HG03196 (cell line): ENCODE measurements at regions not wholly inside any gene's neighbourhood (a gene's known extent, or its start where the extent isn't known, plus 50 kb on each side); places are given as distances from the start of the nearest gene placed in this dataset.

Experiments
- ATAC-seq: cut with Tn5 transposase; IDR thresholded peaks from one replicate; pipeline ENCODE4 v1.9.1; 2021; ENCODE audit not compliant: unreplicated experiment

DNA sequence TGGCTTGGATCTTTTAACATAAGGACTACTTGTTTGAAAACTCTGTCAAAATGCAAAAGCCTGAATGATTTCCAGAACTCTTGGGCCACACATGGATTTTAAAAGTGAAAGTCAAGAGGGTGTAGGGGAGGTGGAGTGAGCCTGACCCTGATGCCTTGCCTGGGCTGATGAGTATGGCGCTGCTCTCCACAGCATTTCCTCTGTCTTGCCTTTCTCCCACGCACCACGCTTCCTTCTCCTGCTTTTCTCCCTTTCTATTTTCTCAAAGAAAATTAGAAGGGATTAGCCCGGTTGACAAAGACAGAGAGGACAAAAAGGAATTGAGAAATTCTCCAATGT lies 207.0 kb upstream of the CCDC68 start:
- ATAC-seq: no peak

DNA sequence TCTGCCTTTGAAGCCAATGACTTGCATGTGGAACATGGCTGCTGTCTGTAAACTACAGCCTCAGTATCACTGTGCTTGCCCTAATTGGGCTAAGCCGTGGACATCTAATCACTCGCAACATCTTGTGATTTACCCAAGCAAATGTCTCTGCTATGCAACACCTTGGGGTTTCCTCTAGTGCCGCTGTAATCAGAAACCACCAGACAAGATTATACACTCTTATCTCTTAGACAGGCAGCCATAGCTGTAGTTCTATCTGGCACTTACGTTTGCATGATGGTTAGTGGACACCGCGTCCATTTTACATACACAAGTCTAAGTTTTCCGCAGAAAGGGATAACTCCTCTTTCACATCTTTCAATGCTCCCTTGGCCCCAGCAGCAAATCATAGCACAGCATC lies 204.3 kb upstream of the CCDC68 start:
- ATAC-seq: no peak

GRCh38 chr18:55161916-55162315 lies 202.7 kb upstream of the CCDC68 start:
- no peak for ATAC-seq

DNA sequence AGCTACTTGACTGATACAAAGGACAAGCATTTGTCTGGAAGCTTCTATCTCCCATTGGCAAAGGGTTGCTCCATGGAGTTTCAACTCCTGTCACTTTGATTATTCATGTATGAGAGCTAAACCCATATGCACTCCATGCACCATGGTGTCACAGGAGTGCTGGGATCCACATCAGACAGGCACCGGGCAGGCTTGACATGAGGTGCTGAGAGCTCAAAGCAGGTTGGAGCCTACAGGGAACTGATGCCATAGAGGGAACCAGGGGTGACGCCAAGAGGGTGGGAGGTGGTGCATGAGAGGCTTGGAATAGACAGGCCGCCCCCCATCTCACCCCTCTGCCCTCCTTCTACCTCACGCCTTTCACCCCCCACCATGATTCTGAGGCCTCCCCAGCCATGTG lies 199.8 kb upstream of the CCDC68 start:
- no peak for ATAC-seq

DNA sequence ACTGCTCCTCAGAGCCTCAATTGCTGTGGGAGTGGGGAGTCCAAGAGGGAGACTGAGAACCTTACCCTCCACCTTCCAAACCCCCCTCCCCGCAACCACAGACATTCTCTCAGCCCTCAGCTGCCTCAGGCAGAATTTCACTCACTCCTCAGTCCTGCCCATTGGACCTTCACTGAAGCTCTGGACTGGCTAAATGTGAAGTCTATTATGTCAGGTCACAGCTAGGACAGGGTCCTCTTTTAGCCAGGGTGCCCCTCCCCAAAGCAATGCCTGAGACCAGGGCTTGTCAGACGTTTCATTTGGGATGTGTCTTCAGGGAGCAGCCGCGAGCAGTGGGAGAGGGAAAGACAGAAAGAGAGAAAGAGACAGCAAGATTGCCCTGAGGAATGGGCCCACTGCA lies 199.3 kb upstream of the CCDC68 start:
- no peak for ATAC-seq

DNA sequence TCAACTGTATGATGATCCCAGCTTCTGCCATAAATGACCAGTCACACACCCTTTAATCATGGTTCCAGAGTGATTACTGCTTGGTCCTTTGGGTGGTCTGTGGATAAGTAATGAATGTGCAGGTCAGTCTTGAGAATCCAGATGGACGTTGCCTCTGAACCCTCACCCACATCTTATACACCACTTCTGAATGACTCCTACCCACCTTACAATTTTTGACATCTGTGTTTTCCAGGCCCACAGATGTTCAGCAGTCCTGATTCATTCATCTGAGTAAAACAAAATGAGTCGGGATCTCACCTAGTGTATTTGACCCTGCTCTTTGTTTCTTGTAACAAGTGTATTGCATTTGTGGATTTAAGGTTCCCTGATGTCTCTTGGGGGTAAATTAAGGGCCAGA lies 194.1 kb upstream of the CCDC68 start:
- no peak for ATAC-seq

- no peak for ATAC-seq
These were observed 193.5 kb upstream of the CCDC68 start for GRCh38 chr18:55152801-55153200.

- no peak for ATAC-seq
These were observed 190.7 kb upstream of the CCDC68 start for GRCh38 chr18:55149994-55150393.

DNA sequence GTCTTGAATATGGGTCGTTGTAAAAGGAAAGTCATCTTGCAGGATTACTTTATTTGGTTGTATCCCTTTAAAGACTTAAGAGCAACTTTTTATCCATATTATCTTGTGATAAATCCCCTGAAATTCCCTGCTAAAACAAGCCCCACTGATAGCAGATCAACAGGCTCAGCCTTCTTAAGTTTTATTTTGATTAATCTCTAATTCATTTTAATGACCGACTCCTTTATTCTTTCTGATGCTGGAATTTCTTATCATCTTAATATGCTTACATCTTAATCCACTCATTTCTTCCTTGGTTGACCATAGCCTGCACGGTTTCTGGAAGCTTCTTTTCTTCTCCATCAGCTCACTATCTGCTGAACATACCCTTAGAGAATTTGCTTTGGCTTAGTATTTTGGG lies 188.5 kb upstream of the CCDC68 start:
- ATAC-seq: no peak

- no peak for ATAC-seq
These were observed 185.1 kb upstream of the CCDC68 start for GRCh38 chr18:55144193-55144930.

- ATAC-seq: no peak
These were observed 183.1 kb upstream of the CCDC68 start for GRCh38 chr18:55142410-55142809.

GRCh38 chr18:55141318-55141717 lies 182.1 kb upstream of the CCDC68 start:
- ATAC-seq: no peak

DNA sequence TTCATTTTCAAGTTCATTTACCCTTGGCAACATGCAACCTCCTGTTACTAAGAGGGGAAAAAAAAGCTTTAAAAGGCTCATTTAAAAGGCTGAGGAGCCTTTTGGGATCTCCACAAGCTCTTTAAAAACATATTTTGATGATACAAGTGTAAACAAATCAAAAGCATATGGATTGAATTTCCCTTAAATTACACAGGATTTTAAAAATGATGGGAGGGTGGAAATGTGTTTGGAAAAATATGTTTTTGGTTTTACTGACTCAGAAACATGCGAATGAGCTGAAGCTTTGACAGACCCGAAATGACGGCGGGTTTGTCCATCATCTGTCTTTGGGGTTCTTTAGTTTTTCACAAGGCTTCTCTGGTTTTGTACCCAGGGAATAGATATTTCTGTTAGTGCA lies 180.6 kb upstream of the CCDC68 start:
- ATAC-seq: no peak

DNA sequence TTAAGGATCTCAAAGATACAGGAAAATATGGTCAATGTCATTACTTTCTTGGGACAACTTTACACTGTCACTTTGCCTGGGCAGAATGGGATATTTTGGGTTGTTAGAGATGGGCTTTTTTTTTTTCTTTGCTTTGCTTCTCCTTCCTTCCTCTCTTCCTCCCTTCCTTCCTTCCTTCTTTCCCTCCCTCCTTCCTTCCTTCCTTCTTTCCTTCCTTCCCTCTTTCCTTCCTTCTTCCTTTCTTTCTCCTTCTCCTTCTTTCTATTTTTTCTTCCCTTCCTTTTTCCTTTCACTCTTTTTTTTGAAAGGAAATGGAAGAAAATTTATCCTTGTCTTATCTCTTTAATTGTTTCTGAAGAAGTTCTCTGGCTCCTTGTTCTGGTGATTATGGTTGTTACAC lies 180.0 kb upstream of the CCDC68 start:
- no peak for ATAC-seq

DNA sequence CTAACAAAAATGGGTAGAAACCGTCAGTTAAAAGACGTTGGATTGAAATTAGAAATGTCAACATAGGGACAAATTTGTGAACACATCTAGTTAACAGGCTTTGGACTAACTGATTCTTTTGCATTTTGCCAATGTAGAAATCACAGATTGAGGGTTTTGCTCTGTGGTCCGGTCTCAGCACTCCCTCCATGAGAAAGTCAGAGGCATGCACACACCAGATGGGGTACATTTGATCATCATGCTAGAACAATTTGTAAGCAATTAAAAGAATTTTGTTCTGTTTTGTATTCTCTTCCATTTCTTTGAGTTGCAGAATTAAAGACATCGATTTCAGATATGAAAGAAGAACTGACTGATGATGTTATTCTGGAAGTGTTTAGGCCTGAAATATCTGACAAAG lies 179.1 kb upstream of the CCDC68 start:
- no peak for ATAC-seq

- no peak for ATAC-seq
These were observed 178.3 kb upstream of the CCDC68 start for GRCh38 chr18:55137602-55138001.

GRCh38 chr18:55136864-55137263 lies 177.6 kb upstream of the CCDC68 start:
- ATAC-seq: no peak

- ATAC-seq: no peak
These were observed 177.0 kb upstream of the CCDC68 start for GRCh38 chr18:55136258-55136657.

DNA sequence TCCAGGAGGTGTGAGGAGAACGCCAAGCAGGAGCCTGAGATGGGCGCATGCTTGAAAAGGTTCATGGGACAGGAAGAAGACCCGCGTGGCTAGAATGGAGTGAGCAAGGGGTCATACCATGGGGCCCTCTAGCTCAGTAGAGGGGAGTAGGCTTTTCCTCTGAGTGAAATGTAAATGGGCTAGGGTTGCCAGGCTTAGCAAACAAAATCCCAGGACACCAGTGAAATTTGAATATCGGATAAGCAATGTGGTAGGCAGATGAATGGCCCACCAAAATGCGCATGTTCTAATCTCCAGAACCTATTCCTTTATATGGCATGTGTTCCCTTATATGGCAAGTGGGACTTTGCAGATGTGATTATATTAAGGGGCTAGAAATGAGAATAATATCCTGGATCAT lies 174.1 kb upstream of the CCDC68 start:
- no peak for ATAC-seq

- ATAC-seq: no peak
These were observed 169.2 kb upstream of the CCDC68 start for GRCh38 chr18:55128437-55128836.

- ATAC-seq: no peak
These were observed 165.0 kb upstream of the CCDC68 start for GRCh38 chr18:55124078-55124763.

DNA sequence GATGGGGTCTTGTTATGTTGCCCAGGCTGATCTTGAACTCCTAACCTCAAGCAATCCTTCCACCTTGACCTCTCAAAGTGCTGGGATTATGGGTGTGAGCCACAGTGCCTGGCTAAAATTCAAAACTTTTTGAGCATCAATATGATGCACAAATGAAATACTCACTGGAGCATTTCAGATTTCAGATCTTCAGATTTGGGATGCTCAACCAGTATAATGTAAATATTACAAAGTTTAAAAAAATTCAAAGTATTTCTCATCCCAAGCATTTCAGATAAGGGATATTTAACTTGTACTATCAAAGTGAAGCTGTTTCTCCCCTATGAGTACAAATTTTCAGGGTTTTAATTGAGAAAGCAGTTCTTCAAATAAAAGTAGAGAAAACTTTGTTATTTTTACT lies 164.1 kb upstream of the CCDC68 start:
- ATAC-seq: no peak
